PC-3 (cell line): ENCODE measurements at regions not wholly inside any gene's neighbourhood (a gene's known extent, or its start where the extent isn't known, plus 50 kb on each side); places are given as distances from the start of the nearest gene placed in this dataset.
A peak's percentile ranks its signal among the peaks of the same experiment; 100 is the strongest.

ENCODE experiments used
- ATAC-seq: fragments of 200-7000 bp; cut with Tn5 transposase; 2 replicates; pipeline ENCODE4 v1.9.1; 2020; ENCODE audit warnings: mild to moderate bottlenecking, moderate library complexity
- BruUV-seq: library from RNA; stranded (reverse); fragments of 400-500 nt; replicated peaks from 2 replicates; lab custom pipeline; 2021; lab: Mats Ljungman, UMichigan
- CTCF ChIA-PET: fragments of 300-600 bp; sonication (Branson Sonifier 250); formaldehyde crosslinking; loops from one replicate; lab custom pipeline; 2022; ENCODE audit warnings: antibody characterized with exemption; lab: Charles Lee
- POLR2A ChIA-PET: fragments of 300-600 bp; sonication (Branson Sonifier 250); formaldehyde crosslinking; loops from one replicate; lab custom pipeline; 2022; ENCODE audit warnings: antibody characterized with exemption; ENCODE audit not compliant: unreplicated experiment; lab: Charles Lee
- DNase-seq: peaks from one replicate; pipeline ENCODE4 v3.0.0-alpha.2; 2015
- H2AFZ ChIP-seq: fragments of 300-600 bp; sonication (generic); 2 replicates; pipeline ENCODE4 v1.6.0; 2016; ENCODE audit warnings: antibody characterized with exemption, low read length
- H3F3A ChIP-seq: fragments of 300-600 bp; sonication (generic); one replicate; pipeline ENCODE4 v1.6.0; 2017; ENCODE audit warnings: antibody characterized with exemption, low read length, control low read depth, mild to moderate bottlenecking; ENCODE audit not compliant: unreplicated experiment
- H3K27ac ChIP-seq: fragments of 300-600 bp; sonication (generic); 2 replicates; pipeline ENCODE4 v1.5.1; 2016; ENCODE audit warnings: mild to moderate bottlenecking, low read length
- H3K27me3 ChIP-seq: fragments of 300-600 bp; sonication (generic); 2 replicates; pipeline ENCODE4 v1.6.1; 2016; ENCODE audit warnings: low read length, mixed read lengths
- H3K36me3 ChIP-seq: fragments of 300-600 bp; sonication (generic); 2 replicates; pipeline ENCODE4 v1.6.1; 2016; ENCODE audit warnings: low read depth, mixed run types, low read length, mixed read lengths
- H3K4me1 ChIP-seq: fragments of 300-600 bp; sonication (generic); 2 replicates; pipeline ENCODE4 v1.5.1; 2016; ENCODE audit warnings: low read length; ENCODE audit not compliant: insufficient read depth
- H3K4me2 ChIP-seq: fragments of 300-600 bp; sonication (generic); 2 replicates; pipeline ENCODE4 v1.6.0; 2016; ENCODE audit warnings: low read length
- H3K4me3 ChIP-seq: fragments of 300-600 bp; sonication (generic); 2 replicates; pipeline ENCODE4 v1.5.1; 2016; ENCODE audit warnings: mild to moderate bottlenecking, low read length, mixed read lengths
- H3K79me2 ChIP-seq: fragments of 300-600 bp; sonication (generic); 2 replicates; pipeline ENCODE4 v1.6.1; 2017; ENCODE audit warnings: low read length, mixed read lengths
- H3K9ac ChIP-seq: fragments of 300-600 bp; sonication (generic); 2 replicates; pipeline ENCODE4 v1.6.0; 2016; ENCODE audit warnings: mild to moderate bottlenecking, low read length
- H3K9me2 ChIP-seq: fragments of 300-600 bp; sonication (generic); replicated peaks from 2 replicates; pipeline ENCODE4 v1.6.1; 2016; ENCODE audit warnings: mixed run types, low read length, mixed read lengths
- H3K9me3 ChIP-seq: fragments of 300-600 bp; sonication (generic); 2 replicates; pipeline ENCODE4 v1.6.1; 2016; ENCODE audit warnings: low read length, mixed read lengths
- H4K20me1 ChIP-seq: fragments of 300-600 bp; sonication (generic); 2 replicates; pipeline ENCODE4 v1.6.1; 2016; ENCODE audit warnings: low read length, mixed read lengths
- CTCF ChIP-seq: fragments of 300-600 bp; sonication (generic); conservative IDR thresholded peaks from 2 replicates; pipeline ENCODE4 v1.5.1; 2017; ENCODE audit warnings: antibody characterized with exemption, low read depth, mild to moderate bottlenecking, low read length
- EZH2 ChIP-seq: fragments of 300-600 bp; sonication (generic); IDR thresholded peaks from one replicate; pipeline ENCODE4 v1.6.1; 2017; ENCODE audit warnings: antibody characterized with exemption, mild to moderate bottlenecking, low read length; ENCODE audit not compliant: unreplicated experiment
- EZH2phosphoT487 ChIP-seq: fragments of 300-600 bp; sonication (generic); IDR thresholded peaks from 2 replicates; pipeline ENCODE4 v1.6.1; 2018; ENCODE audit warnings: mild to moderate bottlenecking, antibody characterized with exemption, low read length, borderline replicate concordance
- intact Hi-C: fragments of 100-400 bp; cut with micrococcal nuclease; formaldehyde crosslinking; loops from 2 replicates; pipeline ENCODE4 v1.9.0; 2023

- no peaks in the 10 kb centered on the region for H3K9me3 ChIP-seq
- H3K36me3 ChIP-seq = no peaks in the 10 kb centered on the region
- no peak overlapping the region for H2AFZ ChIP-seq
- POLR2A ChIA-PET = no interaction called here
- H3K27ac ChIP-seq = 0 out of 2 replicates have a peak overlapping the region, but pooled peaks have one; percentile 36
- H3K4me1 ChIP-seq = no peaks in the 10 kb centered on the region
- intact Hi-C loops = no loop called here
- BruUV-seq = no TSS peak
- CTCF ChIA-PET = no interaction called here
- no peak overlapping the region for H3K4me2 ChIP-seq
- no peak for ATAC-seq
- no peak overlapping the region for H3K9ac ChIP-seq
- no peaks in the 10 kb centered on the region for H3K79me2 ChIP-seq
- no peaks in the 10 kb centered on the region for H3F3A ChIP-seq
- TF ChIP-seq EZH2phosphoT487 (no peak), CTCF (no peak), EZH2 (no peak)
- H3K4me3 ChIP-seq = no peak overlapping the region
- no peaks in the 10 kb centered on the region for H4K20me1 ChIP-seq
- peak; percentile 21 for DNase-seq
- H3K9me2 ChIP-seq = no peaks in the 10 kb centered on the region
- peaks cover 24% of the 10 kb centered on the region for H3K27me3 ChIP-seq
Observed at GRCh38 chr10:8499312-8499711, 444.8 kb downstream of the GATA3 start.

DNA sequence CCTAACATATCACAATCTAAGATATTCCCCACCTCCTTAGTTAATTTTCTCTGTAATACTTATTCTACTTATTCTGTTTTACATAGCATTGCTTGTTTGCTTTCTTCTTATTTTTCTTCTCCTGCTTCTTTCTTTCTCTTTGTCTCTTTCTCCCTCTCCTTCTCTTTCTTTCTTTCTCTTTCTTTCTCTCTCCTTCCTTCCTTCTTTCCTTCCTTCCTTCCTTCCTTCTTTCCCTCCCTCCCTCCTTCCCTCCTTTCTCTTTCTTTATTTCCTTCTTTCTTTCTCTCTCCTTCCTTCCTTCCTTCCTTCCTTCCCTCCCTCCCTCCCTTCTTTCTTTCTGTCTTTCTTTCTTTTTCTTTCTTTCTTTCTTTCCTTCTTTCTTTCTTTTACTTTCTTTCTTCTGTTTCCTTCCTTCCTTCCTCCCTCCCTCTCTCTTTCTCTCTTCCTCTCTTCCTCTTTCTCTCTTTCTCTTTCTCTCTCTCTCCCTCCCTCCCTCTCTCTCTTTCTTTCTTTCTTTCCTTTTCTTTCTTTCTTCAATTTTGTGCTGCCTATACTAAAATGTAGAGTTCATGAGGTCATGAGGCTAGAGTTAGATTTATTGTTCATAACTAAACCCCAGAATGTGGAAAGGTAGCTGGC lies 445.4 kb downstream of the GATA3 start:
- CTCF ChIA-PET = no interaction called here
- H3K27ac ChIP-seq = no peak overlapping the region
- no peak for ATAC-seq
- no peaks in the 10 kb centered on the region for H3F3A ChIP-seq
- no peak for DNase-seq
- H3K4me3 ChIP-seq = no peak overlapping the region
- no peaks in the 10 kb centered on the region for H4K20me1 ChIP-seq
- H3K9ac ChIP-seq = no peak overlapping the region
- intact Hi-C loops = no loop called here
- BruUV-seq = no TSS peak
- H3K9me2 ChIP-seq = no peaks in the 10 kb centered on the region
- no peaks in the 10 kb centered on the region for H3K36me3 ChIP-seq
- POLR2A ChIA-PET = no interaction called here
- peaks cover 25% of the 10 kb centered on the region for H3K27me3 ChIP-seq
- H2AFZ ChIP-seq = no peak overlapping the region
- H3K4me1 ChIP-seq = no peaks in the 10 kb centered on the region
- no peak overlapping the region for H3K4me2 ChIP-seq
- no peaks in the 10 kb centered on the region for H3K9me3 ChIP-seq
- TF ChIP-seq CTCF (no peak), EZH2 (no peak), EZH2phosphoT487 (no peak)
- no peaks in the 10 kb centered on the region for H3K79me2 ChIP-seq

- H3K4me2 ChIP-seq = no peak overlapping the region
- no peaks in the 10 kb centered on the region for H3K36me3 ChIP-seq
- no peaks in the 10 kb centered on the region for H4K20me1 ChIP-seq
- H3K9ac ChIP-seq = no peak overlapping the region
- no peaks in the 10 kb centered on the region for H3K4me1 ChIP-seq
- H3K79me2 ChIP-seq = no peaks in the 10 kb centered on the region
- no peaks in the 10 kb centered on the region for H3K9me3 ChIP-seq
- no peak overlapping the region for H3K27ac ChIP-seq
- ChIA-PET CTCF (no interaction called here), POLR2A (no interaction called here)
- BruUV-seq = no TSS peak
- peaks cover 35% of the 10 kb centered on the region for H3K27me3 ChIP-seq
- TF ChIP-seq EZH2phosphoT487 (no peak), EZH2 (no peak), CTCF (no peak)
- H3F3A ChIP-seq = no peaks in the 10 kb centered on the region
- intact Hi-C loops = no loop called here
- no peaks in the 10 kb centered on the region for H3K9me2 ChIP-seq
- no peak for ATAC-seq
- no peak overlapping the region for H3K4me3 ChIP-seq
- DNase-seq = no peak
- H2AFZ ChIP-seq = no peak overlapping the region
Observed at GRCh38 chr10:8502573-8502972, 448.1 kb downstream of the GATA3 start.
